Nephron progenitor cell (in vitro differentiated cells): ENCODE measurements at regions not wholly inside any gene's neighbourhood (a gene's known extent, or its start where the extent isn't known, plus 50 kb on each side); places are given as distances from the start of the nearest gene placed in this dataset.
"Not testable (repeated sequence)": the region's sequence is repeated elsewhere in the genome, so short reads cannot be mapped to it uniquely, and the experiment has no call there.

ENCODE experiments used
- DNase-seq: peaks from one replicate; pipeline ENCODE4 v3.0.0; 2021
- H3K27ac Mint-ChIP-seq: 2 replicates; pipeline ENCODE4 v1.8.0; 2021; ENCODE audit warnings: mild to moderate bottlenecking, moderate library complexity, mixed read lengths
- H3K27me3 Mint-ChIP-seq: 2 replicates; pipeline ENCODE4 v1.8.0; 2021; ENCODE audit warnings: mild to moderate bottlenecking, low read depth, mixed read lengths; ENCODE audit not compliant: poor library complexity
- H3K36me3 Mint-ChIP-seq: 2 replicates; pipeline ENCODE4 v1.8.0; 2021; ENCODE audit warnings: low read depth, mixed read lengths
- H3K4me1 Mint-ChIP-seq: 2 replicates; pipeline ENCODE4 v1.8.0; 2021; ENCODE audit warnings: mixed read lengths
- H3K4me3 Mint-ChIP-seq: 2 replicates; pipeline ENCODE4 v1.8.0; 2021; ENCODE audit warnings: mild to moderate bottlenecking, moderate library complexity, mixed read lengths
- H3K9me3 Mint-ChIP-seq: 2 replicates; pipeline ENCODE4 v1.8.0; 2021; ENCODE audit warnings: mild to moderate bottlenecking, moderate library complexity, mixed read lengths
- CTCF ChIP-seq: fragments of 200-600 bp; sonication (generic); IDR thresholded peaks from 2 replicates; pipeline ENCODE4 v1.5.0; 2021; ENCODE audit warnings: antibody characterized with exemption

DNA sequence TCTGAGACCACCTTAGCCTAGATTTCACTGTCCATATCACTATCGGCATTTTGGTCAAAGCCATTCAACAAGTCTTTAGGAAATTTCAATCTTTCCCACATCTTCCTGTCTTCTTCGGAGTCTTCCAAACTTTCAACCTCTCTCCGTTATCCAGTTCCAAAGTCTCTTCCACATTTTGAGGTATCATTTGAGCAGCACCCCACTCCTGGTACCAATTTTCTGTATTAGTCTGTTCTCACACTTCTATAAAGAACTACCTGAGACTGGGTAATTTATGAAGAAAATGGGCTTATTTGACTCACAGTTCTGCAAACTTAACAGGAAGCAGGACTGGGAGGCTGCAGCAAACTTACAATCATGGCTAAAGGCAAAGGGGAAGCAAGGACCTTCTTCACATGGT, 215.5 kb downstream of the CYLC2 start:
- peaks cover 26% of the 10 kb centered on the region for H3K9me3 Mint-ChIP-seq
- no peak overlapping the region for H3K4me3 Mint-ChIP-seq
- no peak for DNase-seq
- H3K4me1 Mint-ChIP-seq, result no peaks in the 10 kb centered on the region
- TF ChIP-seq CTCF, result no peak
- H3K36me3 Mint-ChIP-seq, result no peaks in the 10 kb centered on the region
- H3K27ac Mint-ChIP-seq, result no peak overlapping the region
- H3K27me3 Mint-ChIP-seq, result no peaks in the 10 kb centered on the region

- Mint-ChIP-seq H3K9me3 (peaks cover 18% of the 10 kb centered on the region), H3K27me3 (no peaks in the 10 kb centered on the region), H3K4me1 (no peaks in the 10 kb centered on the region), H3K36me3 (no peaks in the 10 kb centered on the region), H3K27ac (no peak overlapping the region), H3K4me3 (no peak overlapping the region)
- no peak for TF ChIP-seq CTCF
- DNase-seq, result no peak
Measured at GRCh38 chr9:103215197-103215596, 220.1 kb downstream of the CYLC2 start.

GRCh38 chr9:103225702-103226646, 230.8 kb downstream of the CYLC2 start:
- no peaks in the 10 kb centered on the region for H3K36me3 Mint-ChIP-seq
- no peak overlapping the region for H3K27ac Mint-ChIP-seq
- no peak for DNase-seq
- H3K4me3 Mint-ChIP-seq, result no peak overlapping the region
- H3K4me1 Mint-ChIP-seq, result peaks cover 9% of the 10 kb centered on the region
- peaks cover 4% of the 10 kb centered on the region for H3K27me3 Mint-ChIP-seq
- peaks cover 7% of the 10 kb centered on the region for H3K9me3 Mint-ChIP-seq
- no peak for TF ChIP-seq CTCF

GRCh38 chr9:103226647-103227013, 231.5 kb downstream of the CYLC2 start:
- peaks cover 3% of the 10 kb centered on the region for H3K9me3 Mint-ChIP-seq
- peaks cover 9% of the 10 kb centered on the region for H3K4me1 Mint-ChIP-seq
- H3K4me3 Mint-ChIP-seq, result no peak overlapping the region
- no peak for DNase-seq
- no peak for TF ChIP-seq CTCF
- peaks cover 4% of the 10 kb centered on the region for H3K27me3 Mint-ChIP-seq
- no peak overlapping the region for H3K27ac Mint-ChIP-seq
- no peaks in the 10 kb centered on the region for H3K36me3 Mint-ChIP-seq

GRCh38 chr9:103237571-103238109, 242.5 kb downstream of the CYLC2 start:
- H3K4me1 Mint-ChIP-seq, H3K36me3 Mint-ChIP-seq, H3K27ac Mint-ChIP-seq, H3K27me3 Mint-ChIP-seq, H3K4me3 Mint-ChIP-seq: not testable (repeated sequence)
- peak; percentile 35 for DNase-seq
- H3K9me3 Mint-ChIP-seq, result peaks cover 15% of the 10 kb centered on the region

- Mint-ChIP-seq H3K27me3 (no peaks in the 10 kb centered on the region), H3K27ac (no peak overlapping the region), H3K9me3 (peaks cover 14% of the 10 kb centered on the region), H3K36me3 (no peaks in the 10 kb centered on the region), H3K4me3 (no peak overlapping the region), H3K4me1 (peaks cover 5% of the 10 kb centered on the region)
- no peak for TF ChIP-seq CTCF
- DNase-seq, result no peak
Measured at GRCh38 chr9:103242025-103242424, 246.9 kb downstream of the CYLC2 start.
